DMS79 treated with DMSO at 0.1 percent for 48 hours (cell line): ENCODE measurements at regions not wholly inside any gene's neighbourhood (a gene's known extent, or its start where the extent isn't known, plus 50 kb on each side); places are given as distances from the start of the nearest gene placed in this dataset.

ENCODE experiments used
- DNase-seq: peaks from one replicate; lab custom pipeline; 2025; lab: John Stamatoyannopoulos, UW

- no peak for DNase-seq
Observed at GRCh38 chr9:86529496-86530275, 175.5 kb upstream of the TUT7 start.

GRCh38 chr9:86526021-86526420 is 171.8 kb upstream of the TUT7 start:
- no peak for DNase-seq

- no peak for DNase-seq
Observed at GRCh38 chr9:86525182-86525581, 171.0 kb upstream of the TUT7 start.

GRCh38 chr9:86521977-86522376 is 167.8 kb upstream of the TUT7 start:
- no peak for DNase-seq

- DNase-seq = no peak
Observed at GRCh38 chr9:86521322-86521721, 167.1 kb upstream of the TUT7 start.

- no peak for DNase-seq
Observed at GRCh38 chr9:86519066-86519615, 164.9 kb upstream of the TUT7 start.

- no peak for DNase-seq
Observed at GRCh38 chr9:86517475-86517874, 163.3 kb upstream of the TUT7 start.

GRCh38 chr9:86516564-86516963 is 162.4 kb upstream of the TUT7 start:
- DNase-seq = no peak

GRCh38 chr9:86515221-86515620 is 161.0 kb upstream of the TUT7 start:
- DNase-seq = no peak

GRCh38 chr9:86513429-86513828 is 159.2 kb upstream of the TUT7 start:
- no peak for DNase-seq

- DNase-seq = no peak
Observed at GRCh38 chr9:86512929-86513328, 158.7 kb upstream of the TUT7 start.

- no peak for DNase-seq
Observed at GRCh38 chr9:86511614-86512360, 157.6 kb upstream of the TUT7 start.

- no peak for DNase-seq
Observed at GRCh38 chr9:86508208-86508903, 154.1 kb upstream of the TUT7 start.

GRCh38 chr9:86507212-86507630 is 153.0 kb upstream of the TUT7 start:
- no peak for DNase-seq

- no peak for DNase-seq
Observed at GRCh38 chr9:86503942-86504341, 149.7 kb upstream of the TUT7 start.

GRCh38 chr9:86503314-86503713 is 149.1 kb upstream of the TUT7 start:
- no peak for DNase-seq

- DNase-seq = no peak
Observed at GRCh38 chr9:86500667-86501435, 146.6 kb upstream of the TUT7 start.

GRCh38 chr9:86500031-86500430 is 145.8 kb upstream of the TUT7 start:
- no peak for DNase-seq

- DNase-seq = no peak
Observed at GRCh38 chr9:86494644-86495111, 140.5 kb upstream of the TUT7 start.

- DNase-seq = no peak
Observed at GRCh38 chr9:86491468-86492266, 137.5 kb upstream of the TUT7 start.

- DNase-seq = no peak
Observed at GRCh38 chr9:86488794-86489193, 134.6 kb upstream of the TUT7 start.
